GM21423 (cell line): ENCODE measurements at regions not wholly inside any gene's neighbourhood (a gene's known extent, or its start where the extent isn't known, plus 50 kb on each side); places are given as distances from the start of the nearest gene placed in this dataset.

ENCODE experiments used
- ATAC-seq: cut with Tn5 transposase; IDR thresholded peaks from one replicate; pipeline ENCODE4 v1.9.1; 2021; ENCODE audit warnings: mild to moderate bottlenecking, moderate library complexity; ENCODE audit not compliant: unreplicated experiment

- no peak for ATAC-seq
Measured at GRCh38 chr6:22041797-22042480, 254.9 kb downstream of the PRL start.

- ATAC-seq = no peak
Measured at GRCh38 chr6:22042706-22043105, 254.1 kb downstream of the PRL start.

- no peak for ATAC-seq
Measured at GRCh38 chr6:22043284-22043962, 253.4 kb downstream of the PRL start.

GRCh38 chr6:22045261-22045912, 251.4 kb downstream of the PRL start:
- no peak for ATAC-seq

GRCh38 chr6:22049002-22049401, 247.8 kb downstream of the PRL start:
- ATAC-seq = no peak

GRCh38 chr6:22053391-22053997, 243.3 kb downstream of the PRL start:
- no peak for ATAC-seq

- no peak for ATAC-seq
Measured at GRCh38 chr6:22056398-22056797, 240.4 kb downstream of the PRL start.

- no peak for ATAC-seq
Measured at GRCh38 chr6:22057962-22058361, 238.9 kb downstream of the PRL start.

- ATAC-seq = no peak
Measured at GRCh38 chr6:22059126-22059525, 237.7 kb downstream of the PRL start.

DNA sequence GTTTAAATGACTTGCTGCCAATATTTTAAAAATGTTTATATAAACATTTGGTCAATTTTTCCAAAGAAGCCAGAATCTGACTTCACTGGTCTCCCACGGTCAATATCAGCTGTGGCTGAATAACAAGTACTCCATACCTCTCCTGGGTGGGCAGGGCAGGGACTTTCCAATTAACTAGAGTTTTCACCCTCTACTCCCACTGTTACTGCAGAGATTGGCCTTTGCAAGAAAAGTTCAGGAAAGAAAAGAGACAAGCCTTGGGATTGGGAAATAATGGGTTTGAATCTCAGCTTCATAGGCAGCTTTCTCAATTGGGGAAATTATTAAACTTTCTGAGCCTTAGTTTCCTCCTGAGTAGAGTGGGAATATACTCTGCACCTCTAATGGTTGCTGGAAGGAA, 236.9 kb downstream of the PRL start:
- no peak for ATAC-seq

GRCh38 chr6:22062807-22063408, 233.9 kb downstream of the PRL start:
- ATAC-seq = peak; percentile 71

- ATAC-seq = no peak
Measured at GRCh38 chr6:22064558-22064957, 232.3 kb downstream of the PRL start.

GRCh38 chr6:22067122-22067521, 229.7 kb downstream of the PRL start:
- ATAC-seq = no peak

- ATAC-seq = no peak
Measured at GRCh38 chr6:22067671-22068070, 229.2 kb downstream of the PRL start.

GRCh38 chr6:22068561-22069305, 228.1 kb downstream of the PRL start:
- ATAC-seq = peak; percentile 63

DNA sequence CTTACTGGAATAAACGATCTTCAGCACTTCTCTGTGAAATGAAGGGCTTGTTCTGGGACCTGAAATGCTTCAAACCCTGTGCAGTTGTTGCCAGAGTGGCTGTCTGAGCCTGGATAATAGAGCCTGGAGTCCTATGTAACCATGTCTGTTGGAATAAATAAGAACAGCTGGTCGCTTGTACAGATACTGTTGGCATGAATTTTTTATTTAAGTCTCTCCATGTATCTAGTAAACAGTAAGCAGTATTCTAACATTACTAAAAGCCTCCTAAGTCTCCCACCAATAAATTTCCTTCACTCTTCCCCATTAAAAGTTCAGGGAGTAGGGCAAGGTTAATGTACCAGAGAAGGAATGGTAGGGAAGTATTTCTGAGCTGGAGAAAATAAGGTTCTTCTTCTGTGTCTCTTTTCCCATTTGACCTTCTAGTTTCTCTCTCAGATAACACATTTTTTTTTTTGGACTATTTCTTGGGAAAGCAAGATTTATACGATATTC, 227.5 kb downstream of the PRL start:
- no peak for ATAC-seq

GRCh38 chr6:22071270-22072041, 225.4 kb downstream of the PRL start:
- no peak for ATAC-seq

- no peak for ATAC-seq
Measured at GRCh38 chr6:22072949-22073348, 223.9 kb downstream of the PRL start.

- ATAC-seq = no peak
Measured at GRCh38 chr6:22073516-22074198, 223.2 kb downstream of the PRL start.
